ENCODE measurements at regions not wholly inside any gene's neighbourhood (a gene's known extent, or its start where the extent isn't known, plus 50 kb on each side); places are given as distances from the start of the nearest gene placed in this dataset.

DNA sequence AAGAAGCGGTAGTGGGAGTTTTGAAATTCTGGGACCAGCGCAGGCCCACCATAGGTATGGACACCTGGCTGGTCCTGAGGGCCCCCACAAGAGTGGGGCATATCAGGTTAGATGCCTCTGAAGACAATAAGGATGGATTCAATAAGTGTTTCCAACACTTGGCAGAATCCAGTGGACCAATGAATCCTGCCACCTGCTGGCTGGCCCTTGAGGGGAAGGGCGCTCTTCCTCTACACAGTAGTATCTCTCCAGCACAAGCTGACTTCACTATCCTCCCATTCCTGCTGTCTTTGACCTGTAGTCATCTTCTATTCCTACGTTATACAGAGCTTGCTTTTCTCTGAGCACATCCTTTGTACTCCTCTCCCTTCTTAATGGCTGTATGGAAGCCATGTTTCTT lies 199.7 kb upstream of the TSHZ3 start:
- POLR2A ChIA-PET = no interaction called here

More for the DNA sequence above, 199.7 kb upstream of the TSHZ3 start:
- Histone ChIP-seq H3K4me3 (replicated peaks in 1 of 3; ENCODE audit: insufficient read depth in 1 of 3, low read depth in 2 of 3, low read length in 3 of 3) (no peak overlapping the region), H3K9ac (ENCODE audit: insufficient read depth, low read depth, low read length) (no peak overlapping the region), H3K27me3 (ENCODE audit: control insufficient read depth in 1 of 2, insufficient read depth in 2 of 2, low read length in 2 of 2) (no peaks in the 10 kb centered on the region), H3K4me2 (ENCODE audit: low read depth, low read length) (no peak overlapping the region), H3K9me3 (ENCODE audit: low read length) (peaks cover 96% of the 10 kb centered on the region), H3K27ac (ENCODE audit: extremely low read length, insufficient read depth, low read length) (no peak overlapping the region), H3K79me2 (ENCODE audit: insufficient read depth, low read length) (no peaks in the 10 kb centered on the region), H3K36me3 (replicated peaks in 1 of 2; ENCODE audit: control insufficient read depth in 1 of 2, insufficient read depth in 2 of 2, low read length in 2 of 2) (no peaks in the 10 kb centered on the region), H2AFZ (ENCODE audit: low read length) (no peak overlapping the region), H3K4me1 (ENCODE audit: insufficient read depth, low read length) (no peaks in the 10 kb centered on the region), H4K20me1 (ENCODE audit: insufficient read depth, low read length) (no peaks in the 10 kb centered on the region)
- CTCF ChIA-PET (ENCODE audit: low intra/inter-chr PET ratio, low total read pairs) = no interaction called here
- ATAC-seq = no peak
- no TSS peak for BruUV-seq (replicated peaks)
- in situ Hi-C loops (cut with HindIII; ENCODE audit: extremely low pct_ligation_motif_present, low pct_unique_long_range_greater_than_20kb) (no loop called here), intact Hi-C loops (cut with micrococcal nuclease; ENCODE audit: unreplicated experiment) (no loop called here)
- WGBS (ENCODE audit: low lambda C conversion rate) = 15% methylated on average over 4 of the region's 4 CpGs
- no peak for DNase-seq (ENCODE audit: low spot score)
- no peak for TF ChIP-seq RFX1 (IDR thresholded peaks at IDR 0.05)
- no peak for TF ChIP-seq ZNF180 (CRISPR knock-in tag; IDR thresholded peaks at IDR 0.05; ENCODE audit: borderline replicate concordance, low read depth)
- no peak for TF ChIP-seq SMAD3 (CRISPR knock-in tag; IDR thresholded peaks at IDR 0.05)
- no peak for TF ChIP-seq ETV5 (CRISPR knock-in tag; IDR thresholded peaks at IDR 0.05; ENCODE audit: borderline replicate concordance)
- TF ChIP-seq, protein P1, sequence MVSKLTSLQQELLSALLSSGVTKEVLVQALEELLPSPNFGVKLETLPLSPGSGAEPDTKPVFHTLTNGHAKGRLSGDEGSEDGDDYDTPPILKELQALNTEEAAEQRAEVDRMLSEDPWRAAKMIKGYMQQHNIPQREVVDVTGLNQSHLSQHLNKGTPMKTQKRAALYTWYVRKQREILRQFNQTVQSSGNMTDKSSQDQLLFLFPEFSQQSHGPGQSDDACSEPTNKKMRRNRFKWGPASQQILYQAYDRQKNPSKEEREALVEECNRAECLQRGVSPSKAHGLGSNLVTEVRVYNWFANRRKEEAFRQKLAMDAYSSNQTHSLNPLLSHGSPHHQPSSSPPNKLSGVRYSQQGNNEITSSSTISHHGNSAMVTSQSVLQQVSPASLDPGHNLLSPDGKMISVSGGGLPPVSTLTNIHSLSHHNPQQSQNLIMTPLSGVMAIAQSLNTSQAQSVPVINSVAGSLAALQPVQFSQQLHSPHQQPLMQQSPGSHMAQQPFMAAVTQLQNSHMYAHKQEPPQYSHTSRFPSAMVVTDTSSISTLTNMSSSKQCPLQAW (CRISPR knock-in tag; IDR thresholded peaks at IDR 0.05) = no peak
- TF ChIP-seq DNMT3B (CRISPR knock-in tag; conservative IDR thresholded peaks at IDR 0.05) = no peak
- no peak for TF ChIP-seq ISX (CRISPR knock-in tag; conservative IDR thresholded peaks at IDR 0.05)
- no peak for TF ChIP-seq CBX1 (IDR thresholded peaks at IDR 0.05; ENCODE audit: low read depth)
- TF ChIP-seq STAG1 (CRISPR knock-in tag; IDR thresholded peaks at IDR 0.05) = peak; percentile 26; the same call in 1 of the 2 replicates
- no peak for TF ChIP-seq NR2F6 (IDR thresholded peaks at IDR 0.05)
- no peak for TF ChIP-seq NR2F6 (CRISPR knock-in tag; IDR thresholded peaks at IDR 0.05)
- TF ChIP-seq SMC3 (IDR thresholded peaks at IDR 0.05; ENCODE audit: low read length) = peak; percentile 34; the same call in 1 of the 2 replicates
- no peak for TF ChIP-seq ZNF569 (CRISPR knock-in tag; IDR thresholded peaks at IDR 0.05; ENCODE audit: borderline replicate concordance)
- TF ChIP-seq, protein P2, sequence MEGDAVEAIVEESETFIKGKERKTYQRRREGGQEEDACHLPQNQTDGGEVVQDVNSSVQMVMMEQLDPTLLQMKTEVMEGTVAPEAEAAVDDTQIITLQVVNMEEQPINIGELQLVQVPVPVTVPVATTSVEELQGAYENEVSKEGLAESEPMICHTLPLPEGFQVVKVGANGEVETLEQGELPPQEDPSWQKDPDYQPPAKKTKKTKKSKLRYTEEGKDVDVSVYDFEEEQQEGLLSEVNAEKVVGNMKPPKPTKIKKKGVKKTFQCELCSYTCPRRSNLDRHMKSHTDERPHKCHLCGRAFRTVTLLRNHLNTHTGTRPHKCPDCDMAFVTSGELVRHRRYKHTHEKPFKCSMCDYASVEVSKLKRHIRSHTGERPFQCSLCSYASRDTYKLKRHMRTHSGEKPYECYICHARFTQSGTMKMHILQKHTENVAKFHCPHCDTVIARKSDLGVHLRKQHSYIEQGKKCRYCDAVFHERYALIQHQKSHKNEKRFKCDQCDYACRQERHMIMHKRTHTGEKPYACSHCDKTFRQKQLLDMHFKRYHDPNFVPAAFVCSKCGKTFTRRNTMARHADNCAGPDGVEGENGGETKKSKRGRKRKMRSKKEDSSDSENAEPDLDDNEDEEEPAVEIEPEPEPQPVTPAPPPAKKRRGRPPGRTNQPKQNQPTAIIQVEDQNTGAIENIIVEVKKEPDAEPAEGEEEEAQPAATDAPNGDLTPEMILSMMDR (CRISPR knock-in tag; IDR thresholded peaks at IDR 0.05) = peak; percentile 15; the same call in 1 of the 2 replicates
- no peak for FAIRE-seq

Data from HepG2 (cell line).